Ascending aorta (tissue), 2 donors: ENCODE measurements at regions not wholly inside any gene's neighbourhood (a gene's known extent, or its start where the extent isn't known, plus 50 kb on each side); places are given as distances from the start of the nearest gene placed in this dataset.

ENCODE experiments used
- DNase-seq, 2 donors: peaks; one replicate each; pipeline ENCODE4 v3.0.0-alpha.2; 2019; ENCODE audit warnings: low spot score in 2 of 2
- H3K27ac ChIP-seq, 2 donors: fragments of 200-600 bp; sonication (generic); one replicate each; pipeline ENCODE4 v1.5.1; 2016 to 2017; ENCODE audit warnings: mild to moderate bottlenecking in 1 of 2
- H3K27me3 ChIP-seq: fragments of 200-600 bp; sonication (generic); one replicate; pipeline ENCODE4 v1.5.1; 2017
- H3K36me3 ChIP-seq, 2 donors: fragments of 200-600 bp; sonication (generic); one replicate each; pipeline ENCODE4 v1.5.1; 2016
- H3K4me1 ChIP-seq, 2 donors: fragments of 200-600 bp; sonication (generic); one replicate each; pipeline ENCODE4 v1.5.1; 2016 to 2017; ENCODE audit warnings: mild to moderate bottlenecking in 1 of 2
- H3K4me3 ChIP-seq, 2 donors: fragments of 200-600 bp; sonication (generic); one replicate each; pipeline ENCODE4 v1.5.1; 2016 to 2017; ENCODE audit warnings: mild to moderate bottlenecking in 1 of 2
- H3K9me3 ChIP-seq, 2 donors: fragments of 200-600 bp; sonication (generic); one replicate each; pipeline ENCODE4 v1.5.1; 2016
- intact Hi-C: fragments of 100-400 bp; cut with DNase I; formaldehyde crosslinking; loops from one replicate; pipeline ENCODE4 v1.15.1; 2023
- TF ChIP-seq, protein P1 (sequence below), 3 experiments: fragments of 200-600 bp in 2 of 3; fragments of 450-650 bp in 1 of 3; sonication (generic) in 2 of 3; IDR thresholded peaks; one replicate each; pipeline ENCODE4 v1.5.1; 2016 to 2019; ENCODE audit warnings: antibody characterized with exemption in 3 of 3, mild to moderate bottlenecking in 1 of 3, moderate library complexity in 1 of 3

DNA sequence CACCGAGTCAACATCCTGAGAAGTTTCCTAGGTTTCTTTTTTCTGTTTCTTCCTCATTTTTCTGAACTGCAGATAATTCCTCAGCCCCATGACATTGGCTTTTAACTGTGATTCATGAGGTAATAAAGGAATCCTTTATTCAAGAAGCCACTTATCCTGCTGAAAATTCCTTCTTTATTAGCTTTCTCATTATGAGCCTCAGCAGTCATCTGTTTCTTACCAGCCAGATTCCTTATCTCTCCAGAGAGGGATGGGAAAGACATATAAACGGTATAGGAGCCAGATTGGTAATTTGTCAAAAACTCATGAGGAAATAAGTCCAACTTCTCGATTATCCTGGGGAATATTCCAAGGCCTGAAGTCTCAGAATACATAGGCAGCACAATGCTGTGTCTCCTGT is 465.4 kb downstream of the ICE1 start:
- Histone ChIP-seq H3K36me3 (no peaks in the 10 kb centered on the region), H3K4me3 (no peak overlapping the region), H3K27ac (no peak overlapping the region), H3K27me3 (no peaks in the 10 kb centered on the region), H3K9me3 (no peaks in the 10 kb centered on the region), H3K4me1 (no peaks in the 10 kb centered on the region)
- intact Hi-C loops = loop anchor here (10.0 kb wide), 1 partner anchor 393 kb away; no protein-coding TSS in a partner anchor
- TF ChIP-seq, protein P1, sequence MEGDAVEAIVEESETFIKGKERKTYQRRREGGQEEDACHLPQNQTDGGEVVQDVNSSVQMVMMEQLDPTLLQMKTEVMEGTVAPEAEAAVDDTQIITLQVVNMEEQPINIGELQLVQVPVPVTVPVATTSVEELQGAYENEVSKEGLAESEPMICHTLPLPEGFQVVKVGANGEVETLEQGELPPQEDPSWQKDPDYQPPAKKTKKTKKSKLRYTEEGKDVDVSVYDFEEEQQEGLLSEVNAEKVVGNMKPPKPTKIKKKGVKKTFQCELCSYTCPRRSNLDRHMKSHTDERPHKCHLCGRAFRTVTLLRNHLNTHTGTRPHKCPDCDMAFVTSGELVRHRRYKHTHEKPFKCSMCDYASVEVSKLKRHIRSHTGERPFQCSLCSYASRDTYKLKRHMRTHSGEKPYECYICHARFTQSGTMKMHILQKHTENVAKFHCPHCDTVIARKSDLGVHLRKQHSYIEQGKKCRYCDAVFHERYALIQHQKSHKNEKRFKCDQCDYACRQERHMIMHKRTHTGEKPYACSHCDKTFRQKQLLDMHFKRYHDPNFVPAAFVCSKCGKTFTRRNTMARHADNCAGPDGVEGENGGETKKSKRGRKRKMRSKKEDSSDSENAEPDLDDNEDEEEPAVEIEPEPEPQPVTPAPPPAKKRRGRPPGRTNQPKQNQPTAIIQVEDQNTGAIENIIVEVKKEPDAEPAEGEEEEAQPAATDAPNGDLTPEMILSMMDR (IDR thresholded peaks at IDR 0.05) = no peak
- DNase-seq = no peak

DNA sequence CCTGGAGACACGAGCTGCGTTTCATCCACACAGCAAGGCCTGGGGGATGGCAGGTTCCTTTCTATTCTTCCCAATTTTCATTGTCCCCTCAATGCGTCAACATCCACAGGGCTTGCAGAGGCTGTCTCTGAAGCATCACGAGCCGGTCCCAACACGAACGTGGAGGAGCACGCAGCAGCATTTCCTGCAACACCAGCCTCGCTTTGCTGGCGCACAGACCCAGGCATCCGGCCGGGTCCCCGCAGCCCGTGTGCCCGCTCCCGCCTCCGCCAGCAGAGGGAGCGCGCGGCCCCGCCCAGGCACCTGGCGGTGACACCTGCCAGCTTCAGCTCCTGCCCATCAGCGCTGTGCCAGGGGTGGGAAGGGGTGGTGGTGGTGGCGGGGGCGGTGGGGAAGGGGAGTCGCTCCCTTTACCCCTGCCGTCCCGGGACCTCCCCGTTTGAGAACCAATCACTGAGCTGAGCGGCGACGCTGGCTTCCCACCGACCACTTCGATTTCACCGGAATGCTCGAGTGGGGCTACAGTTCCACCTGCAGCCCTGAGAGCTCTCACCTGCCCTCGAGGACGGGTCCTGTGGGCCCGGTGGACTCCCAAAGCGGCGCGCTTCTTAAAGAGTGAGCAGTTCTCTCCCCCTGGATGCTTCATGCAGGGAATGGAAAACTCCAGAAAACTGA is 464.5 kb downstream of the ICE1 start:
- H3K27ac ChIP-seq = no peak overlapping the region
- H3K27me3 ChIP-seq = no peaks in the 10 kb centered on the region
- H3K36me3 ChIP-seq = no peaks in the 10 kb centered on the region
- intact Hi-C loops = loop anchor here (10.0 kb wide), 1 partner anchor 392 kb away; no protein-coding TSS in a partner anchor
- H3K9me3 ChIP-seq = no peaks in the 10 kb centered on the region
- DNase-seq = no peak
- TF ChIP-seq, protein P1 (IDR thresholded peaks at IDR 0.05) = peak in 1 of 3 experiments; percentile 18
- H3K4me3 ChIP-seq = no peak overlapping the region
- H3K4me1 ChIP-seq = no peaks in the 10 kb centered on the region

DNA sequence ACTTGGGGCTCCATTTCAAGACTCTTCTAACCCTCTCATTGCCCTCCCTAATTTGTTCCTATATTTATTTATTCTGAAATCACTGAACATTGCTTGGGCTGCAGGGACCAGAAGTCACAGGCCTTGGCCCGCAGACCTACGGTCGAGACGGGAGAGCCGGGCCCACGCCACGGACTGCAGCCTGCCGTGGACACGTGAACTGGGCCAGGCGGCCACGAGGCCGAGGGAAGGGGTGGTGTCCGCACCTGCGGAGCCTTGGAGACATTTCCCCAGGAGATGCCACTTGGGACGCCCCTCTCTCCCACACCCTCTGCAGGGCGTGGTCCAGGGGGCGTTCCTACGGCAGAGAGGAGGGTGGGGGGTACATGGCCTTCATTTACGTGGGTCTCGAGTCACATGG is 463.9 kb downstream of the ICE1 start:
- no peak overlapping the region for H3K27ac ChIP-seq
- DNase-seq = no peak
- H3K4me3 ChIP-seq = no peak overlapping the region
- H3K9me3 ChIP-seq = no peaks in the 10 kb centered on the region
- no peaks in the 10 kb centered on the region for H3K4me1 ChIP-seq
- TF ChIP-seq, protein P1 (IDR thresholded peaks at IDR 0.05) = no peak
- no peaks in the 10 kb centered on the region for H3K27me3 ChIP-seq
- intact Hi-C loops = loop anchor here (10.0 kb wide), 1 partner anchor 392 kb away; no protein-coding TSS in a partner anchor
- H3K36me3 ChIP-seq = no peaks in the 10 kb centered on the region

DNA sequence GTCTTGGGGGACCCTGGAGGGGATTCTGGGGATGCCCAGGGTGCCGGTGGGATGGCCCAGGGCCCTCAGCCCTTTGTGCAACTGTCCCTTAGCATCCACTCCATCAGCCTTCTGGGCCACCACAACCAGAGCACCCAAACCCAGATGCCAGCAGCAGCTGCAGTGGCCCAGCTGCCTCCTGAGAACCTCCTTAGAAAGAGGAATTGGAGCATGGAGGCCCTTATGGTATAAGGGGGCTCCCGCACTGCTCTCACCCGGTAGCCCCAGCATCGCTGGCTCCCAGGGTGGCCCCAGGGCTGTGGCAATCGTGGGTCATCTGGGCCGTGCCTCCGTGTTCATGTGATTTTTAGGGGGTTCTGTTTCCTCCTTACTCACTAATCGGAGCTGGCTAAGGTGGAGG is 463.3 kb downstream of the ICE1 start:
- Histone ChIP-seq H3K36me3 (no peaks in the 10 kb centered on the region), H3K4me3 (no peak overlapping the region), H3K27ac (no peak overlapping the region), H3K9me3 (no peaks in the 10 kb centered on the region), H3K27me3 (no peaks in the 10 kb centered on the region), H3K4me1 (no peaks in the 10 kb centered on the region)
- no peak for DNase-seq
- TF ChIP-seq, protein P1 (IDR thresholded peaks at IDR 0.05) = no peak
- intact Hi-C loops = loop anchor here (10.0 kb wide), 1 partner anchor 391 kb away; no protein-coding TSS in a partner anchor

DNA sequence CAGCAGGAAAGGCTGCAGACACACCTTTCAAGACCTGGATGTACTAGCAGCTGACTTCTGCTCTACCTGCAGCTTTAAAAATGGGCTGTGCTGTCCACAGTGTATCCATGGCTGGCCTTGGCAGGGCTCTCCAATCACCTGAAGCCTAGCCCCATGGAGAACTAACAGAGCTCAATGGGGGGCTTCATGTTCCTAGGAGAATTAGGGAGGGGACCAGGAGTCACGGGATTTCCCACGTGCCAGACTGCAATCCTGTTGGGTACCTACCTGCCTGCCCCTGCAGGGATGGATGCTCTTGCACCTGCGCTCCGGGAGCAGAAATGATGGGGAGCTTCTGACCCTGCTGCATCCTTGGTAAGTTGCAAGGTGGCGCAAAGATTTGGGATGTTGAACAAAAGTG is 462.1 kb downstream of the ICE1 start:
- no peak for DNase-seq
- no peaks in the 10 kb centered on the region for H3K27me3 ChIP-seq
- no peaks in the 10 kb centered on the region for H3K36me3 ChIP-seq
- no peak overlapping the region for H3K27ac ChIP-seq
- no peak overlapping the region for H3K4me3 ChIP-seq
- TF ChIP-seq, protein P1 (IDR thresholded peaks at IDR 0.05) = no peak
- no peaks in the 10 kb centered on the region for H3K4me1 ChIP-seq
- H3K9me3 ChIP-seq = no peaks in the 10 kb centered on the region
- intact Hi-C loops = loop anchor here (10.0 kb wide), 1 partner anchor 390 kb away; no protein-coding TSS in a partner anchor
